ENCODE measurements at regions not wholly inside any gene's neighbourhood (a gene's known extent, or its start where the extent isn't known, plus 50 kb on each side); places are given as distances from the start of the nearest gene placed in this dataset.

GRCh38 chr16:85473909-85474620, 139.1 kb upstream of the GSE1 start:
- TF ChIP-seq POLR2A (IDR thresholded peaks at IDR 0.05) (no peak), CTCF (IDR thresholded peaks at IDR 0.05) (no peak)
- DNase-seq (no peak), ATAC-seq (no peak)
- no peak overlapping the region for H3K27ac ChIP-seq
- H3K4me1 ChIP-seq = peaks cover 0 to 17% (median 0%) of the 10 kb centered on the region in 12 donors
- no peaks in the 10 kb centered on the region for H3K36me3 ChIP-seq
- intact Hi-C loops (cut with DNase I) = no loop called here
- 72 to 83% (median 82%) methylated on average over 21 of the region's 21 CpGs for WGBS, 4 donors
- H3K9me3 ChIP-seq = no peaks in the 10 kb centered on the region
- no peaks in the 10 kb centered on the region for H3K27me3 ChIP-seq
- H3K4me3 ChIP-seq = no peak overlapping the region

- Histone ChIP-seq H3K27ac (no peak overlapping the region), H3K4me1 (peaks cover 0 to 17% (median 0%) of the 10 kb centered on the region in 12 donors), H3K9me3 (no peaks in the 10 kb centered on the region), H3K36me3 (no peaks in the 10 kb centered on the region), H3K27me3 (no peaks in the 10 kb centered on the region), H3K4me3 (no peak overlapping the region)
- WGBS, 4 donors = 73 to 81% (median 75%) methylated on average over 9 of the region's 9 CpGs
- ATAC-seq (no peak), DNase-seq (no peak)
- TF ChIP-seq POLR2A (IDR thresholded peaks at IDR 0.05) (no peak), CTCF (IDR thresholded peaks at IDR 0.05) (no peak)
- intact Hi-C loops (cut with DNase I) = no loop called here
Measured at GRCh38 chr16:85474621-85475217, 138.4 kb upstream of the GSE1 start.

- ATAC-seq (peak in 1 of 4 donors; percentile 20), DNase-seq (no peak)
- WGBS, 4 donors = 65 to 76% (median 71%) methylated on average over 8 of the region's 8 CpGs
- Histone ChIP-seq H3K4me1 (peaks cover 0 to 17% (median 0%) of the 10 kb centered on the region in 12 donors), H3K27ac (no peak overlapping the region), H3K4me3 (no peak overlapping the region), H3K36me3 (no peaks in the 10 kb centered on the region), H3K9me3 (no peaks in the 10 kb centered on the region), H3K27me3 (no peaks in the 10 kb centered on the region)
- no peak for TF ChIP-seq CTCF (IDR thresholded peaks at IDR 0.05)
- no peak for TF ChIP-seq POLR2A (IDR thresholded peaks at IDR 0.05)
- intact Hi-C loops (cut with DNase I) = no loop called here
Measured at GRCh38 chr16:85475233-85475632, 137.9 kb upstream of the GSE1 start.

- DNase-seq (no peak), ATAC-seq (no peak)
- TF ChIP-seq POLR2A (IDR thresholded peaks at IDR 0.05) (no peak), CTCF (IDR thresholded peaks at IDR 0.05) (no peak)
- intact Hi-C loops (cut with DNase I) = no loop called here
- H3K4me1 ChIP-seq = peaks cover 0 to 17% (median 0%) of the 10 kb centered on the region in 12 donors
- no peak overlapping the region for H3K4me3 ChIP-seq
- no peaks in the 10 kb centered on the region for H3K27me3 ChIP-seq
- H3K9me3 ChIP-seq = no peaks in the 10 kb centered on the region
- H3K36me3 ChIP-seq = no peaks in the 10 kb centered on the region
- WGBS, 4 donors = 95 to 97% (median 96%) methylated on average over 19 to 22 of the region's 22 CpGs
- H3K27ac ChIP-seq = no peak overlapping the region
Measured at GRCh38 chr16:85475691-85476300, 137.3 kb upstream of the GSE1 start.

Data from heart left ventricle (tissue), 16 donors.